ENCODE measurements at regions not wholly inside any gene's neighbourhood (a gene's known extent, or its start where the extent isn't known, plus 50 kb on each side); places are given as distances from the start of the nearest gene placed in this dataset.

DNA sequence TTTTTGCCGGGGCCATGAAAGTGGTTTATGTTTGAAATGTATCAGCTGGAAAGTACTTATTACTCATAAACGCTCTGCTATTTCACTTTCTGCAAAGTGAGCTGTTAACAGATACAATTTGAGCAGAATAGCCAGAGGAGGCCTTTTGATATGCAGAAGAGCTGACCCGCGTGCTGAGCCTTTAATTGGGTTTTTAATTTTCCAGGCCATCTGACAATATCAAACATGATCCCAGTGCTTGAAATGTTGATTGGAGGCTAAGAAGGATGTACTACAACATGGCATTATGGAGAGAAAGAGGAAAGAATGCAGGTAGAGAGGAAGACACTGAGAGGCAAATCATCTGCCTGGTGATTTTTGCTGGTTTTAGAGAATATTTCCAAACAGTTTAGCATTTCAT, 261.3 kb upstream of the MEIS2 start:
- Mint-ChIP-seq H3K36me3 (no peaks in the 10 kb centered on the region), H3K27ac (no peak overlapping the region), H3K4me3 (no peak overlapping the region), H3K27me3 (ENCODE audit: insufficient read depth, low read depth) (peaks cover 2% of the 10 kb centered on the region), H3K4me1 (peaks cover 9% of the 10 kb centered on the region), H3K9me3 (no peaks in the 10 kb centered on the region)
- no peak for TF ChIP-seq EZH2 (IDR thresholded peaks at IDR 0.05)
- DNase-seq (ENCODE audit: low spot score): no peak
- peaks cover 19% of the 10 kb centered on the region for H3K4me1 ChIP-seq
- no peaks in the 10 kb centered on the region for H3K36me3 ChIP-seq
- no peaks in the 10 kb centered on the region for H3F3A ChIP-seq (ENCODE audit: low read depth)
- H3K79me2 ChIP-seq (ENCODE audit: low read depth): no peaks in the 10 kb centered on the region
- H3K4me2 ChIP-seq: no peak overlapping the region
- no peak overlapping the region for H3K4me3 ChIP-seq
- H2AFZ ChIP-seq (replicated peaks): peak overlapping the region; percentile 54
- no peak overlapping the region for H3K9ac ChIP-seq
- no peak overlapping the region for H3K27ac ChIP-seq
- H3K27me3 ChIP-seq: no peaks in the 10 kb centered on the region
- H3K9me3 ChIP-seq (ENCODE audit: low read depth): no peaks in the 10 kb centered on the region
- H4K20me1 ChIP-seq (ENCODE audit: low read depth): no peaks in the 10 kb centered on the region

DNA sequence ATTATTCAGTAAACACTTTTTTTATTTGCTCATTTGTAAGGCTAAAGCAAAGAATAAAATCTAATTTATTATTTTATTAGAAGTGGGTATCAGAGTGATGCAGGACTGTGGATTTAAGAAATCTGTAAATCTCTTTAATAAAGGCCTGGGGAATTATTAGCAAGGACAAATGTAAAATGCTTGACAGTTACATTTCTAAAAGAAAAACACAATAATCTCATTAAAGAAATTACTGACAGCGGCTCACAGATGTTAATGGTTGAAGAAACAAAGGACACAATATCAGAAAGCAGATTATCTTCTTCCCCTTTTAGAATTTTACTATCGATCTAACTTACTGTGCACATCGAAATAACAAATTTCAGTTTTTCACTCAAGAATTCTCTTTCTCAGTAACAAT, 262.1 kb upstream of the MEIS2 start:
- H3K36me3 Mint-ChIP-seq: no peaks in the 10 kb centered on the region
- peaks cover 9% of the 10 kb centered on the region for H3K4me1 Mint-ChIP-seq
- DNase-seq (ENCODE audit: low spot score): no peak
- Histone ChIP-seq H3K4me3 (no peak overlapping the region), H3K36me3 (no peaks in the 10 kb centered on the region), H3K27me3 (no peaks in the 10 kb centered on the region), H3K9ac (no peak overlapping the region), H2AFZ (replicated peaks) (no peak overlapping the region), H3K9me3 (ENCODE audit: low read depth) (no peaks in the 10 kb centered on the region), H3F3A (ENCODE audit: low read depth) (no peaks in the 10 kb centered on the region), H3K79me2 (ENCODE audit: low read depth) (no peaks in the 10 kb centered on the region), H4K20me1 (ENCODE audit: low read depth) (no peaks in the 10 kb centered on the region), H3K4me2 (no peak overlapping the region), H3K4me1 (peaks cover 19% of the 10 kb centered on the region), H3K27ac (no peak overlapping the region)
- no peak overlapping the region for H3K4me3 Mint-ChIP-seq
- H3K27me3 Mint-ChIP-seq (ENCODE audit: insufficient read depth, low read depth): peaks cover 4% of the 10 kb centered on the region
- no peak overlapping the region for H3K27ac Mint-ChIP-seq
- TF ChIP-seq EZH2 (IDR thresholded peaks at IDR 0.05) (no peak), EZH2phosphoT487 (IDR thresholded peaks at IDR 0.05) (no peak)
- TF ChIP-seq, protein P1, sequence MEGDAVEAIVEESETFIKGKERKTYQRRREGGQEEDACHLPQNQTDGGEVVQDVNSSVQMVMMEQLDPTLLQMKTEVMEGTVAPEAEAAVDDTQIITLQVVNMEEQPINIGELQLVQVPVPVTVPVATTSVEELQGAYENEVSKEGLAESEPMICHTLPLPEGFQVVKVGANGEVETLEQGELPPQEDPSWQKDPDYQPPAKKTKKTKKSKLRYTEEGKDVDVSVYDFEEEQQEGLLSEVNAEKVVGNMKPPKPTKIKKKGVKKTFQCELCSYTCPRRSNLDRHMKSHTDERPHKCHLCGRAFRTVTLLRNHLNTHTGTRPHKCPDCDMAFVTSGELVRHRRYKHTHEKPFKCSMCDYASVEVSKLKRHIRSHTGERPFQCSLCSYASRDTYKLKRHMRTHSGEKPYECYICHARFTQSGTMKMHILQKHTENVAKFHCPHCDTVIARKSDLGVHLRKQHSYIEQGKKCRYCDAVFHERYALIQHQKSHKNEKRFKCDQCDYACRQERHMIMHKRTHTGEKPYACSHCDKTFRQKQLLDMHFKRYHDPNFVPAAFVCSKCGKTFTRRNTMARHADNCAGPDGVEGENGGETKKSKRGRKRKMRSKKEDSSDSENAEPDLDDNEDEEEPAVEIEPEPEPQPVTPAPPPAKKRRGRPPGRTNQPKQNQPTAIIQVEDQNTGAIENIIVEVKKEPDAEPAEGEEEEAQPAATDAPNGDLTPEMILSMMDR (IDR thresholded peaks at IDR 0.05): no peak
- H3K9me3 Mint-ChIP-seq: no peaks in the 10 kb centered on the region

DNA sequence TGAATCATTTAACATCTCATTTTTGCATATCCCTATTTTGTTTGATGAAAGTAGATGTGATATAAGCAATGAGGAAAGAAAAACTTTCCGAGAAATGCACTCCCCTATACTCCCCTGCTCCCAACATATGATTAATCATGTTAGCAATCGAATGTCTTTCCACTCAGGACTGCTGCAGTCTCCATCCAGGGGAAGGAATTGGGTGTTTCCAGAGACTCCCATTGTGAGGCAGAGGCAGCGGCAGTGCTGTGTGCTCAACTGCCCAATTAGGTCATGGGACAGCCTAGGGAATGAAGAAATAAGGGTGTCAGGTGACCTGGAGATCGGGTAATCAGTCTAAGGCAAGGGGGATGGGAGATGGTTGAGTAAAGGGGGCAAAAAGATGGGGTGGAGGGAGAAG, 268.6 kb upstream of the MEIS2 start:
- H3K36me3 Mint-ChIP-seq: no peaks in the 10 kb centered on the region

DNA sequence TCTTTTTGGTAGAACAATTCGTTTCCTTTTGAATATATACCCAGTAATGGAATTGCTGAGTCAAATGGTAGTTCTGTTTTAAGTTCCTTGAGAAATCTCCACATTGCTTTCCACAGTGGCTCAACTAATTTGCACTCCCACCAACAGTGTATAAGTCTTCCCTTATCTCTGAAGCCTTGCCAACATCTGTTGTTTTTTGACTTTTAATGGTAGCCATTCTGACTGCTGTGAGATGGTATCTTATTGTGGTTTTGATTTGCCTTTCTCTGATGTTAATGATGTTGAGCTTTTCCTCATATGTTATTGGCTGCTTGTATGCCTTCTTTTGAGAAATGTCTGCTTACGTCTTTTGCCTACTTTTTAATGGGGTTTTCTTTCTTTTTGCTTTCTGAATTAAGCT, 270.6 kb upstream of the MEIS2 start:
- H3K4me1 Mint-ChIP-seq: no peaks in the 10 kb centered on the region
- H3K27me3 Mint-ChIP-seq (ENCODE audit: insufficient read depth, low read depth): peaks cover 8% of the 10 kb centered on the region
- H2AFZ ChIP-seq (replicated peaks): peak overlapping the region; percentile 17
- no peaks in the 10 kb centered on the region for H3K79me2 ChIP-seq (ENCODE audit: low read depth)
- H3K9ac ChIP-seq: no peak overlapping the region
- H4K20me1 ChIP-seq (ENCODE audit: low read depth): no peaks in the 10 kb centered on the region
- no peak overlapping the region for H3K27ac Mint-ChIP-seq
- TF ChIP-seq, protein P1 (IDR thresholded peaks at IDR 0.05): no peak
- TF ChIP-seq EZH2phosphoT487 (IDR thresholded peaks at IDR 0.05) (no peak), EZH2 (IDR thresholded peaks at IDR 0.05) (no peak)
- H3K9me3 ChIP-seq (ENCODE audit: low read depth): no peaks in the 10 kb centered on the region
- no peaks in the 10 kb centered on the region for H3K4me1 ChIP-seq
- DNase-seq (ENCODE audit: low spot score): no peak
- H3F3A ChIP-seq (ENCODE audit: low read depth): no peaks in the 10 kb centered on the region
- no peak overlapping the region for H3K4me3 ChIP-seq
- H3K27ac ChIP-seq: no peak overlapping the region
- H3K9me3 Mint-ChIP-seq: no peaks in the 10 kb centered on the region
- H3K4me3 Mint-ChIP-seq: no peak overlapping the region
- no peaks in the 10 kb centered on the region for H3K36me3 ChIP-seq
- no peaks in the 10 kb centered on the region for H3K36me3 Mint-ChIP-seq
- H3K27me3 ChIP-seq: no peaks in the 10 kb centered on the region
- no peak overlapping the region for H3K4me2 ChIP-seq

More for the DNA sequence above, 268.6 kb upstream of the MEIS2 start:
- TF ChIP-seq, protein P1 (IDR thresholded peaks at IDR 0.05): no peak
- TF ChIP-seq EZH2phosphoT487 (IDR thresholded peaks at IDR 0.05): no peak
- TF ChIP-seq EZH2 (IDR thresholded peaks at IDR 0.05): no peak
- no peak overlapping the region for H3K27ac ChIP-seq
- Mint-ChIP-seq H3K4me1 (no peaks in the 10 kb centered on the region), H3K27ac (no peak overlapping the region), H3K4me3 (no peak overlapping the region), H3K9me3 (no peaks in the 10 kb centered on the region), H3K27me3 (ENCODE audit: insufficient read depth, low read depth) (peaks cover 8% of the 10 kb centered on the region)
- no peak overlapping the region for H3K4me2 ChIP-seq
- no peak overlapping the region for H3K4me3 ChIP-seq
- no peaks in the 10 kb centered on the region for H3F3A ChIP-seq (ENCODE audit: low read depth)
- no peaks in the 10 kb centered on the region for H4K20me1 ChIP-seq (ENCODE audit: low read depth)
- H3K4me1 ChIP-seq: no peaks in the 10 kb centered on the region
- no peak overlapping the region for H2AFZ ChIP-seq (replicated peaks)
- no peaks in the 10 kb centered on the region for H3K79me2 ChIP-seq (ENCODE audit: low read depth)
- DNase-seq (ENCODE audit: low spot score): no peak
- H3K36me3 ChIP-seq: no peaks in the 10 kb centered on the region
- H3K27me3 ChIP-seq: no peaks in the 10 kb centered on the region
- H3K9me3 ChIP-seq (ENCODE audit: low read depth): no peaks in the 10 kb centered on the region
- H3K9ac ChIP-seq: no peak overlapping the region

All from neural progenitor cell (in vitro differentiated cells).